ENCODE measurements at regions not wholly inside any gene's neighbourhood (a gene's known extent, or its start where the extent isn't known, plus 50 kb on each side); places are given as distances from the start of the nearest gene placed in this dataset.

- TF ChIP-seq ZBTB43 (CRISPR knock-in tag; IDR thresholded peaks at IDR 0.05) (no peak), SETDB1 (IDR thresholded peaks at IDR 0.05; ENCODE audit: low read length) (no peak), SREBF2 (CRISPR knock-in tag; IDR thresholded peaks at IDR 0.05) (no peak), RBM34 (IDR thresholded peaks at IDR 0.05; ENCODE audit: borderline replicate concordance, insufficient read depth, low read length) (no peak), STAT6 (CRISPR knock-in tag; IDR thresholded peaks at IDR 0.05) (no peak), FUS (optimal IDR thresholded peaks at IDR 0.05; ENCODE audit: low read depth, low read length) (no peak), ZNF431 (CRISPR knock-in tag; IDR thresholded peaks at IDR 0.05) (no peak)
These were observed 463.4 kb upstream of the USP15 start (continued) for GRCh38 chr12:61796846-61797245.

DNA sequence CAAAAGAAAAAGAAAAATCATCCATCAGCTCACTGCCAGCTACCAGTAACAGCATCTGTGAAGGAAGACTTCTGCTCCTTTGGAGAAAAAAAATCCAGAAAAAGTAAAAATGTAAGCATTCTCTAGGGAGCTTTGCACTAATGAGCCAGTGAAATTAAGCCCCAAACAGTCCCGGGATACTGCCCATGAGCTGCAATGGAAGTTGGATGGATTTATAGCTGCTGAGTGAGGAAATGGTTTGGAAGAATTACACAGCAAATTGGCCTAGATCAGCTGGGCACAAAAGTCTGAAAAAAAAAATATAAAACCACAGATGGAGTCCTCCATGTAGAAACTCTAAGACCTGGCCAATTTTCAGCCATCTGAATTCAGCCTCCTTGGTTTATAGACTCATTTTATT is 462.9 kb upstream of the USP15 start:
- no TSS peak for BruUV-seq (replicated peaks)
- POLR2A ChIA-PET, result no interaction called here
- in situ Hi-C loops (cut with MboI) (no loop called here), intact Hi-C loops (cut with micrococcal nuclease) (no loop called here)
- no peak overlapping the region for H3K9ac ChIP-seq (ENCODE audit: insufficient read depth in 1 of 2, low read depth in 2 of 2, low read length in 2 of 2)
- no peaks in the 10 kb centered on the region for H3K79me2 ChIP-seq (ENCODE audit: control insufficient read depth, insufficient read depth, low read length)
- FAIRE-seq (no peak), ATAC-seq (no peak), DNase-seq (ENCODE audit: extremely low read depth in 1 of 4, low spot score in 3 of 4) (no peak)
- no peaks in the 10 kb centered on the region for H3K9me1 ChIP-seq (ENCODE audit: control insufficient read depth, insufficient read depth, low read length)
- no peaks in the 10 kb centered on the region for H3K36me3 ChIP-seq (ENCODE audit: control insufficient read depth, insufficient read depth, low read length)
- no peaks in the 10 kb centered on the region for H3K27me3 ChIP-seq (ENCODE audit: control insufficient read depth in 2 of 2, insufficient read depth in 2 of 2, low read length in 2 of 2)
- H3K4me3 ChIP-seq, result no peak overlapping the region
- H3K4me1 ChIP-seq (replicated peaks in 1 of 2; ENCODE audit: control insufficient read depth in 2 of 2, insufficient read depth in 2 of 2, low read length in 2 of 2), result no peaks in the 10 kb centered on the region
- H3K4me2 ChIP-seq (ENCODE audit: insufficient read depth, low read length), result no peak overlapping the region
- no peaks in the 10 kb centered on the region for H3K9me3 ChIP-seq (replicated peaks; ENCODE audit: control insufficient read depth, insufficient read depth, low read depth, low read length)
- 0% methylated on average over 1 of the region's 1 CpG for whole genome bisulfite sequencing (ENCODE audit: insufficient coverage, low coverage, missing lambda C conversion rate)
- H4K20me1 ChIP-seq (replicated peaks; ENCODE audit: control insufficient read depth, insufficient read depth, low read length), result no peaks in the 10 kb centered on the region
- H2AFZ ChIP-seq (ENCODE audit: low read depth, low read length), result no peak overlapping the region
- CTCF ChIA-PET (ENCODE audit: low intra/inter-chr PET ratio), result no interaction called here
- no peak overlapping the region for H3K27ac ChIP-seq (ENCODE audit: extremely low read depth, low read depth, low read length)
- no peak for TF ChIP-seq HNRNPH1 (optimal IDR thresholded peaks at IDR 0.05; ENCODE audit: low read depth, low read length)
- no peak for TF ChIP-seq CAMTA2 (CRISPR knock-in tag; conservative IDR thresholded peaks at IDR 0.05)
- TF ChIP-seq, protein P1, sequence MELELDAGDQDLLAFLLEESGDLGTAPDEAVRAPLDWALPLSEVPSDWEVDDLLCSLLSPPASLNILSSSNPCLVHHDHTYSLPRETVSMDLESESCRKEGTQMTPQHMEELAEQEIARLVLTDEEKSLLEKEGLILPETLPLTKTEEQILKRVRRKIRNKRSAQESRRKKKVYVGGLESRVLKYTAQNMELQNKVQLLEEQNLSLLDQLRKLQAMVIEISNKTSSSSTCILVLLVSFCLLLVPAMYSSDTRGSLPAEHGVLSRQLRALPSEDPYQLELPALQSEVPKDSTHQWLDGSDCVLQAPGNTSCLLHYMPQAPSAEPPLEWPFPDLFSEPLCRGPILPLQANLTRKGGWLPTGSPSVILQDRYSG (tag; conservative IDR thresholded peaks at IDR 0.05; ENCODE audit: low read depth), result no peak
- TF ChIP-seq ZNF12 (CRISPR knock-in tag; IDR thresholded peaks at IDR 0.05), result no peak
- TF ChIP-seq SREBF2 (CRISPR knock-in tag; IDR thresholded peaks at IDR 0.05), result no peak
- TF ChIP-seq TAF15 (IDR thresholded peaks at IDR 0.05; ENCODE audit: low read depth, low read length), result no peak
- TF ChIP-seq POLR2B (IDR thresholded peaks at IDR 0.05; ENCODE audit: low read depth, partially characterized antibody), result no peak
- TF ChIP-seq ZNF384 (IDR thresholded peaks at IDR 0.05; ENCODE audit: low read depth, low read length), result no peak
- no peak for TF ChIP-seq ZNF316 (IDR thresholded peaks at IDR 0.05)
- TF ChIP-seq RBM17 (IDR thresholded peaks at IDR 0.05; ENCODE audit: borderline replicate concordance, low read depth, low read length), result no peak
- no peak for TF ChIP-seq RBM22 (IDR thresholded peaks at IDR 0.05; ENCODE audit: low read depth, low read length, poor library complexity, severe bottlenecking)
- no peak for TF ChIP-seq ZNF507 (tag; conservative IDR thresholded peaks at IDR 0.05)
- TF ChIP-seq ZNF830 (CRISPR knock-in tag; IDR thresholded peaks at IDR 0.05), result no peak

Measured in K562 (cell line).